Left lung (tissue), 4 donors: ENCODE measurements at regions not wholly inside any gene's neighbourhood (a gene's known extent, or its start where the extent isn't known, plus 50 kb on each side); places are given as distances from the start of the nearest gene placed in this dataset.

Experiments
- ATAC-seq: fragments of 200-7000 bp; cut with Tn5 transposase; one replicate; pipeline ENCODE4 v1.9.1; 2020; ENCODE audit warnings: moderate library complexity
- DNase-seq, 4 donors: peaks; one replicate each; pipeline ENCODE4 v3.0.0-alpha.2; 2013 to 2020
- H3K27ac ChIP-seq, 2 donors: fragments of 200-600 bp; sonication (generic) in 1 of 2; one replicate each; pipeline versions ENCODE4 v1.5.0 to v1.8.0; 2020 to 2021
- H3K27me3 ChIP-seq, 2 donors: fragments of 200-600 bp; sonication (generic) in 1 of 2; one replicate each; pipeline versions ENCODE4 v1.5.0 to v1.8.0; 2020 to 2021
- H3K36me3 ChIP-seq, 2 donors: fragments of 200-600 bp; sonication (generic) in 1 of 2; one replicate each; pipeline versions ENCODE4 v1.5.0 to v1.8.0; 2020 to 2021
- H3K4me1 ChIP-seq, 2 donors: fragments of 200-600 bp; one replicate each; pipeline ENCODE4 v1.8.0; 2021
- H3K4me3 ChIP-seq, 2 donors: fragments of 200-600 bp; sonication (generic) in 1 of 2; one replicate each; pipeline versions ENCODE4 v1.5.0 to v1.8.0; 2020 to 2021; ENCODE audit warnings: mild to moderate bottlenecking in 1 of 2
- H3K9me3 ChIP-seq, 2 donors: fragments of 200-600 bp; sonication (generic) in 1 of 2; one replicate each; pipeline versions ENCODE4 v1.5.0 to v1.8.0; 2020 to 2021
- intact Hi-C, 2 donors: fragments of 100-400 bp; cut with DNase I; formaldehyde crosslinking; loops; one replicate each; pipeline versions ENCODE4 v1.11.2 to v1.14.2; 2022
- microRNA-seq, 2 donors: library from miRNA; unstranded; fragments of <30 nt; microRNA quantifications; one replicate each; pipeline ENCODE4, GENCODE V29; 2019
- TF ChIP-seq, protein P1 (sequence below), 2 donors: fragments of 200-600 bp; sonication (generic) in 1 of 2; IDR thresholded peaks; one replicate each; pipeline versions ENCODE4 v1.5.0 to v1.8.0; 2021; ENCODE audit warnings: antibody characterized with exemption in 2 of 2
- donor health status: DM: no; HTN: yes; CAD: no.
- donor health status: DM: no; HTN: no; CAD: no.

DNA sequence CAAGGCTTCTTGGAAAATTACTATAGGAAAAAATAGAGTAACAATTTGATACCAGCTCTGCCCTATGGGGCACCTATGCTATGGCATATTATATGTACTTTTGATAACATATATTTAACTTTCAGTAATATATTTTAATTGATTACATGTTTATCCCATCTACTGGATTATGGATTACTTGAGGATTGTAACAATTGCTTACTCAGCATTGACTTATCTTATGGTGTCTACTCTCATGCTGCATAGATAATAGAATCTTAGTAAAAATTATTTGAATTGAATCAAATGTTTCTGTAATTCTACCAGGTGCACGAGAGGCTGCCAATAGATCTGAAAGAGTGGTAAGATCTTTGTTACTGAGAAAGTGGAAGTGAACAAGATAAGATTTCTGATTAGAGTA, 57.8 kb upstream of the CALCR start:
- H3K27me3 ChIP-seq, result no peaks in the 10 kb centered on the region
- no peak for ATAC-seq
- no peaks in the 10 kb centered on the region for H3K9me3 ChIP-seq
- no peak overlapping the region for H3K27ac ChIP-seq
- TF ChIP-seq, protein P1, sequence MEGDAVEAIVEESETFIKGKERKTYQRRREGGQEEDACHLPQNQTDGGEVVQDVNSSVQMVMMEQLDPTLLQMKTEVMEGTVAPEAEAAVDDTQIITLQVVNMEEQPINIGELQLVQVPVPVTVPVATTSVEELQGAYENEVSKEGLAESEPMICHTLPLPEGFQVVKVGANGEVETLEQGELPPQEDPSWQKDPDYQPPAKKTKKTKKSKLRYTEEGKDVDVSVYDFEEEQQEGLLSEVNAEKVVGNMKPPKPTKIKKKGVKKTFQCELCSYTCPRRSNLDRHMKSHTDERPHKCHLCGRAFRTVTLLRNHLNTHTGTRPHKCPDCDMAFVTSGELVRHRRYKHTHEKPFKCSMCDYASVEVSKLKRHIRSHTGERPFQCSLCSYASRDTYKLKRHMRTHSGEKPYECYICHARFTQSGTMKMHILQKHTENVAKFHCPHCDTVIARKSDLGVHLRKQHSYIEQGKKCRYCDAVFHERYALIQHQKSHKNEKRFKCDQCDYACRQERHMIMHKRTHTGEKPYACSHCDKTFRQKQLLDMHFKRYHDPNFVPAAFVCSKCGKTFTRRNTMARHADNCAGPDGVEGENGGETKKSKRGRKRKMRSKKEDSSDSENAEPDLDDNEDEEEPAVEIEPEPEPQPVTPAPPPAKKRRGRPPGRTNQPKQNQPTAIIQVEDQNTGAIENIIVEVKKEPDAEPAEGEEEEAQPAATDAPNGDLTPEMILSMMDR (IDR thresholded peaks at IDR 0.05), result no peak
- no peaks in the 10 kb centered on the region for H3K4me1 ChIP-seq
- no peak for DNase-seq
- intact Hi-C loops, result no loop called here
- no peaks in the 10 kb centered on the region for H3K36me3 ChIP-seq
- no peak overlapping the region for H3K4me3 ChIP-seq

DNA sequence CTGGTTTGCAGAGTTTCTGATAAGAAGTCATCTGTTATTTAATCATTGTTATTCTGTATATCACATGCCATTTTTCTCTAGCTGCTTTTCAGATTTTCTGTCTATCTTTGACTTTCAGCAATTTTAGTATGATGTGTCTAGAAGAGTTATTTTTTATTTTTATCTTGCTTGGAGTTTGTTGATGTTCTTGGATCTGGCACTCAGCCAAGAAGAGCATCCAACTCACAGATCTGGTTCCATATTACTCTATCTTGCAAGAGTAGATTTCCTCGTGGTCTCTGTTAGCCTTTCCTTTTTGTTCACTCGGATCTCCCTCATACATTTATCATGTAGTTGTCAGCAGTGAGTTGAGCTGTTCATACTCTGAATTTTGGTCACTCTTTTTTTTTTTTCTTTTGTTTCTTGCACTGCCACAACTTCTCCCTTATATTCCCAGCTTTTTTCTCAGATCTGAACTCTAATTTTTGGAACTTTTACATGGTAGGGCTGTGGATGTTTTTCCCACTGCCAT, 54.8 kb upstream of the CALCR start:
- intact Hi-C loops, result no loop called here
- H3K27ac ChIP-seq, result no peak overlapping the region
- H3K4me1 ChIP-seq, result no peaks in the 10 kb centered on the region
- H3K9me3 ChIP-seq, result no peaks in the 10 kb centered on the region
- TF ChIP-seq, protein P1 (IDR thresholded peaks at IDR 0.05), result no peak
- no peaks in the 10 kb centered on the region for H3K27me3 ChIP-seq
- H3K4me3 ChIP-seq, result no peak overlapping the region
- no peaks in the 10 kb centered on the region for H3K36me3 ChIP-seq
- DNase-seq (no peak), ATAC-seq (no peak)

DNA sequence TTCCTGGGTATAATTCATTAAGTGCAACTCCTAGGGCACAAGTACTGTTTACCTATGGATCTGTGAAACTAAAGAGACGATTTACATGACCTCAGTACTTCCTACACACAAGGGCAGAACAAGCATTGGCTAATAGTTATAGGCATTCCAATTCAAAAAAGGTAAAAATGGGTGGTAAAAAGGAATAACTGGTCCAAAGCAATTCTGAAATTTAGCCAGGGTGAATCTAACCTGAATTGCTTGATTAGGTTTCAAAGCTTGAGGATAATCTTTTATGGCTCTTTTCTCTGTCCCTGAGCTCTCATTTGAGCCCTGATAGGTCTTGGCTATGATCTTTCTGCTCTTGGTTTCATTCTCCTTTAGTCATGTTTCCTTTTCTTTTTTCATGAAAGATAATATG, 52.3 kb upstream of the CALCR start:
- Histone ChIP-seq H3K36me3 (no peaks in the 10 kb centered on the region), H3K27ac (no peak overlapping the region), H3K4me3 (no peak overlapping the region), H3K9me3 (no peaks in the 10 kb centered on the region), H3K4me1 (no peaks in the 10 kb centered on the region), H3K27me3 (no peaks in the 10 kb centered on the region)
- ATAC-seq, result no peak
- TF ChIP-seq, protein P1 (IDR thresholded peaks at IDR 0.05), result no peak
- no peak for DNase-seq
- intact Hi-C loops, result no loop called here

Small RNAs in the stretch of these regions (microRNA-seq; reads per million reads assigned to microRNA genes)
- gene MIR4652, result 0 reads per million in 2 donors
